LNCAP (cell line): ENCODE measurements at regions not wholly inside any gene's neighbourhood (a gene's known extent, or its start where the extent isn't known, plus 50 kb on each side); places are given as distances from the start of the nearest gene placed in this dataset.

ENCODE experiments used
- TF ChIP-seq, protein P1 (sequence below): fragments of 450-650 bp; IDR thresholded peaks from 2 replicates; pipeline ENCODE4 v1.5.1; 2017; ENCODE audit warnings: mild to moderate bottlenecking

GRCh38 chr18:73918816-73919215 is 228.8 kb downstream of the FBXO15 start:
- TF ChIP-seq, protein P1, sequence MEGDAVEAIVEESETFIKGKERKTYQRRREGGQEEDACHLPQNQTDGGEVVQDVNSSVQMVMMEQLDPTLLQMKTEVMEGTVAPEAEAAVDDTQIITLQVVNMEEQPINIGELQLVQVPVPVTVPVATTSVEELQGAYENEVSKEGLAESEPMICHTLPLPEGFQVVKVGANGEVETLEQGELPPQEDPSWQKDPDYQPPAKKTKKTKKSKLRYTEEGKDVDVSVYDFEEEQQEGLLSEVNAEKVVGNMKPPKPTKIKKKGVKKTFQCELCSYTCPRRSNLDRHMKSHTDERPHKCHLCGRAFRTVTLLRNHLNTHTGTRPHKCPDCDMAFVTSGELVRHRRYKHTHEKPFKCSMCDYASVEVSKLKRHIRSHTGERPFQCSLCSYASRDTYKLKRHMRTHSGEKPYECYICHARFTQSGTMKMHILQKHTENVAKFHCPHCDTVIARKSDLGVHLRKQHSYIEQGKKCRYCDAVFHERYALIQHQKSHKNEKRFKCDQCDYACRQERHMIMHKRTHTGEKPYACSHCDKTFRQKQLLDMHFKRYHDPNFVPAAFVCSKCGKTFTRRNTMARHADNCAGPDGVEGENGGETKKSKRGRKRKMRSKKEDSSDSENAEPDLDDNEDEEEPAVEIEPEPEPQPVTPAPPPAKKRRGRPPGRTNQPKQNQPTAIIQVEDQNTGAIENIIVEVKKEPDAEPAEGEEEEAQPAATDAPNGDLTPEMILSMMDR: no peak

DNA sequence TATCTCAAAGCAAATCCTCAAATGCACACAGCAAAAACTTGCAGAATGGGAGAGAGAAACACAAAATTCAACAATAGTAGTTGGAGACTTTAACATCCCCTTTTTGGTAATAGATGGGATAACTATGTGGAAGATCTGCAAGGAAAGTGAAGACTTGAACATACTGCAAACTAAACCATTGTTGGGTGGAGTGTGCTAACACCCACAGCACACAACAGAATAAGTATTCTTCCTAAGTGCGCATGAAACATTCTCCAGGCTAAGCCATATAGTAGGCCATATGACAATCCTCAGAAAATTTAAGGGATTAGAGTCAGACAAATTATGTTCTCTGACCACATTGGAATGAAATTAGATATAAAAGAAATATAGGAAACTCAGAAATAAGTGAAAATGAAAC is 230.6 kb downstream of the FBXO15 start:
- TF ChIP-seq, protein P1: no peak

- TF ChIP-seq, protein P1: no peak
Observed at GRCh38 chr18:73913505-73913904, 234.1 kb downstream of the FBXO15 start.

- TF ChIP-seq, protein P1: no peak
Observed at GRCh38 chr18:73908323-73908722, 239.3 kb downstream of the FBXO15 start.

DNA sequence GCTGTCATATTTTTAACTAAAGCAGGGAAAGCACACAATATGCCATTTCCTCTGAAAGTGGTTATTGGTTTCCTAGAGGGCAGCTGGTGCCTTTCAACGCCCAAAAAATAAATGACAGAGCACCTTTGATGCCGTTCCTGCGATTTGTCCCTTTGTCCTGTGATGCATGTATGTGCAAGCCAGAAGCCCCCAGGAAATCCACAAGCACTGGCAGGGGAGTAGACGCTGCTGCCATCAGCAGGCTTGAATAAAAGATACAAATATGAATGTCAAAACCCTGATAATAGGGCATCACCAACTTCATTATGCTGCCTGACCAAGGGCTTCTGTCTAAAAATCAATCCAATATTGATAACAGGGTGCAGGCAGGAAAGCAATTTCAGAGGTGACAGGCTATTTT is 246.1 kb downstream of the FBXO15 start:
- TF ChIP-seq, protein P1: no peak

GRCh38 chr18:73901151-73901550 is 246.5 kb downstream of the FBXO15 start:
- TF ChIP-seq, protein P1: no peak

DNA sequence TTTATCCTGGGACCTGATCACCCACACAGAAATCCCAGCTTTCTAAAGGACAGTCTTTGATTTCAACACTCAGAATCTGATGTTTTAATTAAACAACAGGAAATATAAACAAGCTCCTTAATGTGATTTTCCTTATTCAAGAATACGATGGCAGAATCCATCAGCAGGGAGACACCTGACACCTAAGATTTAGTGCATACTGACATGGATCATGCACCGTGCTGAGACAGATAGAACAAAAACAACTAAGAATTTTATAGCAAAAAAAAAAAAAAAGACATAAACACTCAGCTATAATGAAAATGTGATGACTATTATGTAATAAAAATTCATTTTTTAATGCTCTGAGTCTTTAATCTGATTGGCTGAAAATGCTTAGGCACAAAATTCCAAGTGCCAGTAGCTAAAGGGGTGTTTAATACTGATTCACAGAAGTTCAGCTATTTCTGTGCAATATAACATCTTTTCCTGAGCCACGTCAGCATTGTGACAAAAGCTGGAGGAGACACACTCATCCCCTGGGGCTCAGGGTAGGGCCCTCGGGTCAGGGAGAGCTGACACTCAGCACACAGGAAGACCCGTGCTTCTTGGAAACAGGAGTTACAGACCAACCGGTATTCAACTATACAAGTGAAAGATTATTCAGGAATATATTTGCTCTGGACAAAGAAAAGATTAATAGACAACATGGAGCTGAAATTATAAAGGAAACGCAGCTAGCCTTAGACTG is 247.4 kb downstream of the FBXO15 start:
- TF ChIP-seq, protein P1: no peak

DNA sequence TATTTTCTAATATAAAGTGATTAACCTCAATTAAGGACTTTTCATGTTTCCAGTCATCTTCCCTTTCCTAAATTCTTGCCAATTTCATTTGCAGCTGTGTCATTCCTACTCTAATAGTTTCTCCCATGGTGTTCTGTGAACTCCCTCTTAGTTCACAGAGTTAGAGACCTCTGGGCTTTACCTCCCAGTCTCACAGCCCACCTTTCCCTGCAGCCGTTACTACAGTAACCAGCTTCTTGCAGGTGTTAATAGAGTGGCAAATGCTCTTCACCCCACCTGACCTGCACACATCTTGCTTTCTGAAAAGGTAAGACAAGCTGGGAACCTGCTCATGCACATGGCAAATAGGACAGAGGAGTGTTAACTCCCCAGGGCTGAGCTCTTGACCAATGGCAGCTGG is 250.1 kb downstream of the FBXO15 start:
- TF ChIP-seq, protein P1: no peak
